ENCODE measurements at regions not wholly inside any gene's neighbourhood (a gene's known extent, or its start where the extent isn't known, plus 50 kb on each side); places are given as distances from the start of the nearest gene placed in this dataset.
"Not testable (repeated sequence)": the region's sequence is repeated elsewhere in the genome, so short reads cannot be mapped to it uniquely, and the experiment has no call there.

DNA sequence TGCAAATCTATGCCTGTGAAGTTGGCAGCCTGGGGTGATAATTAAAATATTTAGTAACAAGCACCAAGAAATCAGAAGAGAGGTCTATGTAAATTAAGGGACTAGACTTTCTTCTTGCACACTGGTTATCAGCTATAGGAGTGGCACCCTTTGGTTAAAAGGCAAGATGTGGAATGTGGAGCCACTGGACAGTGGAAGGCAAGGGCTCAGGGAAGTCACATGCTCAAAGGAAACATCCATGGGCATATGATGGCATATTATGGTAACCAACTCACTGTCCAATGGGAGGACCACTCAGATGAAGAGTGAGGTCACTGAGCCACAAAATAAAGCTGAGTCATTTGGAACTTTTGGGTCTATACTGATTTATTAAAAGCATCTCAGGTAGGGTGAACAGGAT, 165.6 kb upstream of the PRICKLE2 start:
- DNase-seq (ENCODE audit: low spot score) = no peak

DNA sequence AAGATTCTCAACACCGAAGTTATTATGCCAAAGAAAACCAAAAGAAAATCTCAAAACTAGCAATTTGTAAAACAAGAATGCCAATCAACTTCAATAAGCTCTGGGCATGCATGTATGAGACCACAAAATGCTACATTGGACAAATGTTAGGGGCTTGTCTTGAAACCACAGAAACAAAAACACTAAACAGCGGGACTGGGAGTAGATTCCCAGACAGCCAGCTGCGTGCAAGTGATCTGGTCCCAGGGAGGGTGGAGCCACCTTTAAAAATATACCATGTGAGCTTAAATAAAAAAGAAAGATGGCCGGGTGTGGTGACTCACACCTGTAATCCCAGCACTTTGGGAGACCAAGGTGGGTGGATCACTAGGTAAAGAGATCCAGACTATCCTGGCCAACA, 163.6 kb upstream of the PRICKLE2 start:
- peak; percentile 45 for DNase-seq (ENCODE audit: low spot score)

DNA sequence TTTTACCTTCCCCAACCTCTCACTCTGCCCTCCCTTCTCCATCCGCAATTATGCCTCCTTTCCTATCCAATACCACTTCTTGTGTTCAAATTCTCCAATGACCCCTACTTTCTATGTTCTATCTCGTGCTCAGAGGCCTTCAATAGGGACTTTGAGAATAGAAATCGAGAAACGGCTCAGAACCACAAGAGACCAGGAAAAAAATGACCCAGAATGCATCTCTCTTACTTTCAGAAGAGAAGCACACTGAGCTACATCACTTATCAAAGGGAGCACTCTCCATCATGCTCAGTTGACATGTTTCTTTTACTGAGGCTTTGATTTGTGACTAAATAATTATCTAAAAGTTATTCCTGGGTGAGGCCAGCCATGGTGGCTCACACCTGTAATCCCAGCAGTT, 162.4 kb upstream of the PRICKLE2 start:
- no peak for DNase-seq (ENCODE audit: low spot score)

DNA sequence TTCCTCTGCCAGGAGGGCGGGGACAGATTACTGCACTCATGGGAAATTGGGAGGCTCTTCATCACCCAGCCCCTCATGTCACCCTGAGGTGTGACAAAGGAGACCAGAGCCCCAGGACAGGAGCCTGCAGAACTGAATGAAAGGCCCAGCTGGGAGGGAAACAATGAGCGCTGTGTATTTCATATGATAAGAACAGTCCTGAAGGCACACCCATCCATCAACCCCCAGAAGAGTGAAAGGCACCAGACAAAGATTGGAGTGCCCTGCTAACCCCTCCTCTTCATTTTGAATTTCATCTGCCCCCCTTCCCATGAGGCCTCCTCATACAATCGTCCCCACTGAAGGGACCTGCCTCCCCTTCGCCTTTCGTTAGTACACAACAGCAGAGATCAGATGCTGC, 160.0 kb upstream of the PRICKLE2 start:
- DNase-seq (ENCODE audit: low spot score) = no peak

DNA sequence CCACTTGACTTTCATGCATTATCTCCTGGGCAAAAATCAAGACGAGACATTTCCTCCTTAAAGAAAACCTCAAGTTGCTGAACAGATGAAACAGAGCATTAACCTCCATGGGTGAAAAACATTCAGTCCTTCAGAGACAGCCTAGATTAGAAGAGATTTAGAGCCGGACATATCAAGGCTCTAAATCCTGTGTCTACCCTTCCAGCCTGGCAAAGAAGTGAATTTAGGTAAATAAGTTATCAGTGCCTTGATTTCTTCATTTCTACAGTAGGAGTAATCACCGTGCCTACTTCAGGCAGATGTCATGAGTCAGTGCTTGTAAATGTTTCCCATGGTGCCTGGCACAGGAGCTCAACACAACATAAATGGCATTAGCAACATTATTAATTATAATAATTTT, 159.3 kb upstream of the PRICKLE2 start:
- DNase-seq (ENCODE audit: low spot score) = no peak

DNA sequence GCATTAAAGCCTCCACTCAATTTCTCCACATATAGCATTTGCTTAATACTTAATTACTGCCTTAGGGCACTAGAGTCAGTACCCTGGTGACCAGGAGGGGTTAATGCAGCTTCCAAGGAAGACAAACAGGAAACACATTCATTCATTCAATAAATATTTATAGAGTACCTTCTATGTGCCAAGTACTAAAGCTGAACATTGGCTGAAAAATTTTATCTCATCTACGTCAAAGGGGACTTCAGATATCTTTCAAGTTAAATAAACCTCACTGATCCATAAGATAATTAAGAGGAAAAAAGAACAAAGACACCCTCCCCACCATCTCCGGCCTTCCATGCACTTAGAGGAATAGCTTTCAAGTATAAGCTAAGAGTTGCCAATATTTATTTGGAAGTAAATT, 156.9 kb upstream of the PRICKLE2 start:
- peak; percentile 23 for DNase-seq (ENCODE audit: low spot score)

DNA sequence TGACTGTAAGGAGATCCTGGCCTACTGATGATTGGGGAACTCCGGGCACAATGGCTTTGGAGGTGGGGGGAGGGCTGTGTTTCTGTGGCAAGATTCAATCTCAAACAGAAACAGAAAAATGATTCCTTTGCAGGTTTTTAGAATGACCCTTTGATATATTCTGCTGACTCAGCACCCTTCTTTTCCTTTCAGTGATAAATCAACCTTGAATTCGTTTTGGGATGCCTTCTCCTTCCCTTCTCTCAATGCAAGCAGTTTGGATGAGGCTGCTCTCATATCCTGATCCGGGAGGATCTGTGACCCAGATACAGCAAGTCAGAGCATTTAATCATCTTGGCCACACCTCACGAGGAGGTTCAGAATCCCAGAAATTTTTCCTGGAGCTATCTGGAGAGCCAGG, 156.1 kb upstream of the PRICKLE2 start:
- no peak for DNase-seq (ENCODE audit: low spot score)

DNA sequence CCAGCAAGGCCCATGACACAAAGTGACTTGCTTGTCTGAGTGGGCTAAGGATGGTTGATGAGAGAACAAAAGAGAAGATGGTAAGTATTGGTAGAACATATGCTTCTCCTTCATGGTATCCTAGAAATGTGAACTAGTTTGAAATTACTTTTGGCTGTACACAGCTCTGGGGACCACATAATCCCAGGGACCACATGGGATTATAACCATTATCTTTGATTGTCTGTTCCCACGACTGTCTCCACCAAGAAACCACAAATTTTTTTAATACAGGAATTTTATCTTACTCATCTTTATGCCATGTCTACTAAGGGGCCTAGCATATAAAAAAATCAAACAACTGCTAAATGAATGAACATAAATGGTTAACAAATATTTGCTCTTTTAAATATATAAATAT, 155.3 kb upstream of the PRICKLE2 start:
- DNase-seq (ENCODE audit: low spot score) = no peak

DNA sequence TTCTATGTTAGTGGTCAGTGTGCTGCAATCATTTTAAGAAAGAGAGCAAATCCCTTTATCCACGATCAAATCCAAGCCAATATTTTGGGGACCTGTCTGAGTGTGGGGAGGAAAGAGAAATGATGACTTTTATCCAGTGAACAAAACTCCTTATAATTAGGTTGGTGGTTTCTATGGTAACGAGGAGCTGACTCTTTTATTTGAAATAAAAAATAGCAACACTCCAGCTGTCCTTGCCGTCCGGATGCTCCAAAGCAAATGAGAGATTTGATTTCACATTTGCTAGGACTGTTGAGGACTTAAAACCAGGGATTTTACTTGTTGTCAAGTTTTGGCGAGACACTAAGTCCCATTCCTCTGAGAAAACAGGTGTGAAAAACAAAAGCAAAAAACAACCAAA, 154.0 kb upstream of the PRICKLE2 start:
- DNase-seq (ENCODE audit: low spot score) = no peak

DNA sequence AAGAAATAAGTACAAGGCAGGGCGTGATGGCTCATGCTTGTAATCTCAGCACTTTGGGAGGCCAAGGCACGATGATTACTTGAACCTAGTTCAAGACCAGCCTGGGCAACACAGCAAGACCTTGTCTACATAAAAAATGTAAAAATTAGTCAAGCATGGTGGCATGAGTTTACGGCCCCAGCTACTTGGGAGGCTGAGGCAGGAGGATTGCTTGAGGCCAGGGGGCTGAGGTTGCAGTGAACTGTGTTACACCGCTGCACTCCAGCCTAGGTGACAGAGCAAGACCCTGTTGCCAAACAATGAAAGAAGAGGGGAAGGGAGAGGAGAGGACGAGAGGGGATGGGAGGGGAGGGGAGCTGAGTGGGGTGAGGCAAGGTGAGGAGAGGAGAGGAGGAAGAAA, 152.7 kb upstream of the PRICKLE2 start:
- DNase-seq (ENCODE audit: low spot score) = no peak

DNA sequence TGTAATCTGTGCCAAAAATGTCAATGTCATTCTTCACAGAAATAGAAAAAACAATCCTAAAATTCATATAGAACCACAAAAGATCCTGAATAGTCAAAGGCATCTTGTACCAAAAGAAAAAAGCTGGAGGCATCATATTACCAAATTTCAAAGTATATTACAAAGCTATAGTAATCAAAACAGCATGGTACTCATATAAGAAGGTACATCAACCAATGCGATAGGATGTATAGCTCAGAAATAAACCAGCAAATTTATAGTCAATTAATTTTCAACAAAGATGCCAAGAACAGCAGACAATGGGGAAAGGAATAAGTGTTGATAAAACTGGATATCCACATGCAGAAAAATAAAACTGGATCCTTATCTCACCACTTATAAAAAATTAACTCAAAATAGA, 150.5 kb upstream of the PRICKLE2 start:
- no peak for DNase-seq (ENCODE audit: low spot score)

DNA sequence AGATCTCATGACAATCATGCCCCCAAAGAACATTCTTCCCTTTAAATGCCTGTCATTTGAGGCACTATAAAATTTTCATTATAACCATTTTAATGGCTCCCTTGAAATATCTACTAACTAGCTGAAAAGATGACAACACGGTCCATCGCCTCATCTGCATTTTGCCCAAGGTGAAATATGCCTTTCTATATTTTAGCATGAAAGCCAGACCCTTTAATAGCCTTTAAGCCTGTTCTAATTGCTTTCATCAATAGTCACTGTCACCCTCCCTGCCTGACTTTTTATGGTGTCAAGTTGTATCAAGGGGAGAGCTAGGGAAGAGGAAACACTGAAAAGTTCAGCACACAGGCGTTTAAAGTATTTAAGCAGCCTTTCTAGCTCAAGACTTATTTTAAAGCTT, 144.1 kb upstream of the PRICKLE2 start:
- DNase-seq (ENCODE audit: low spot score) = no peak

DNA sequence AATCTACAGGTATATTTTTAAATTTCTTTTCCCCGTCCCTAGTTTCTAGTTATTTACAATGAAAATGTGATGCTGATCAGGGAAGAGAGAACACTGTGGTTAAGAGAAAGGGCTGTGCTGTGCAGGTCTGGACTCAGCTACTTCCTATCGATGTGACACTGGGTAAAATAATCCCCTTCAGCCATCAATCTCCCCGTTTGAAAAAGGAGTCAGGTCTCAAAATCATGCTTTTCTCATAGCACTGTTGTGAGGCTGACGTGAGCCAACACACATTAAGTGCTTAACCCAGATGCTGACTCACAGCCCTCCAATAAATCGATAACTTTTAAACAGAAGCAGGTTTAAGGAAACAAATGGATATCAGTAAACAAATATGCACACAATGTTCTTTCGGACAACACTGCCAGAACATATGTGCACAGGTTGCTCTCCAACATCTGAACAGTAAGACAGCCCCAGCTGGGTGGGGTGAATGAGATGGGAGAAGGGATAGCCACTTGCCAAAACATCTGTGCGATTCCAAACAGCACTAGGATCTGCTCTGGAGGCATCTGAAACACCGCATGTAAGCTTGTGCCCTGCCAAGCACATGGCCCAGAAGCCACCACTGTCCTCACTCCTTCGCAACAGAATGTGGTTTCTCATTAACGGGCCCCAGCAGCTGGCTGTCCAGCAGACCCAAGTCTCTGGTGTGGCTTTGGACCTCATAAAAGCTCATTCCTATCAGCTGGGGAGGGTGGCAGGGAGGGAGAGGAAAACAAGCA, 143.2 kb upstream of the PRICKLE2 start:
- peak; percentile 13 for DNase-seq (ENCODE audit: low spot score)

DNA sequence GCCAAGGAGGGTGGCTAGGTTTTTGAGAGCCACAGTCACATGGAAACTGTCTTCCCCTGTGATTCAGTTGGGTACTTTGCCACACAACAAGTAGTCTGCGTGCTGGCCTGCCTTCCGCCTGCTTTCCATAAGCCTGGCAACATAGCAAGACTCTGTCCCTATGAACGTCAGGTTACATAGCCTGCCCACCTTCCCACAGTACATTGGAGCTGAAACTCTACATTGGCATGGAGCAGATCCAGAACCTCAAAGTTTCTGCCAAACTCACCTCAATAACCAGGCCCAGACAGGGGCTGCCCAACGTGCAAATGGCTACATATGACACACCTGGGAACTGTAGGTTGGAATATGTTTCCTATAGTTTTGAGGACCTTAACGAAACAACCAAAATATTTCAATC, 140.6 kb upstream of the PRICKLE2 start:
- no peak for DNase-seq (ENCODE audit: low spot score)

DNA sequence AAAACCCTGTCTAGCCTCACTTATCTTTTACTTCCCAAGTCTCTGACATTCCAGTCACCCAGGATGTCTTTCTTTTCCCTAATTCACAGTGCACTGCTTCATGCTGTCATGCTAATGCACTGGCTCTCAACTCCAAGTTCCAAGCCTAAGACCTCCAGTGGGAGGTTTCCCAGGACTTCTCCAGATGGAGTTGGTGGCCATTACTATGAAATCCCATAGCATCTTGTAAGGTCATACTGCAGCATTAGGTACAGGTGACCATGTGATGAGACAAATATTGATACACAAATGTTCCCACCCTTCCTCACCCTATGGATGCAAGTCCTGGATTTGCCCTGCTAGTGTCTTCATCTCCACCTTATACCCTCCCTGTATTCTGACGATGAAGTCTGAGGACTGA, 138.6 kb upstream of the PRICKLE2 start:
- no peak for DNase-seq (ENCODE audit: low spot score)

DNA sequence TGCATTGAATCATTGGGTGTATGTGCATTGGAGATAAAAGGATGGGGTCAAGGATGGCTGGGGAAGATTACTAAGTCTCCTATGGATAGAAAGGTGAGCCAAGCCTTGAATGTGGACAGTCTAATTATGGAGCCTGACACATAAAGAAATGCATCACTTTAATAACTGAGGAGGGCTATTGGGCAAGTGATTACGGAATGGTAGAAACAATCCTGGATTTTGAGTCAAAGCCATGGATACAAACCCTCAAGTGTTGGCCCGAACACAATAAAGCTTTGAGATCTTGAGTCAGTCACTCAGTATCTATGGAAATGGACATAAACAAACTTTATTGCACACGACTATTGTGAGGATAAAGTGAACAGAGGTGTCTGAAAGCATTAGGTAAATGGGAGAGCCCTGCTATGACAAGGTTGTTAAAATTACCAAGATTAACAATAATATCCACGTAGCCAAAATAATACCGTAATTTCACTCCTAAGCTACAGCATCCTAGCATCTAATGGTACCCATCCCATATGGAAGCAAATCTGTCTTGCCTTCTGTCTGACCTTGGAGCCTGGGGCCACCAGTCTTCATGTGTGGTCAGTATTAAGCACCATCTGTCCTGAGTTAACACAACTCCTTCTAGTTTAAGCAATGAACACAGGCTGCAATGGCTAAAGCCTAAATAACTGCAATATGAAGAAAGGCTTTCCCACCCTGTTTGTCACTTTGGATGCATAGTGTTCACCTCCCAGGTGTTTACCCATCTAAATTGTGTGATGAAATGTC, 136.9 kb upstream of the PRICKLE2 start:
- no peak for DNase-seq (ENCODE audit: low spot score)

DNA sequence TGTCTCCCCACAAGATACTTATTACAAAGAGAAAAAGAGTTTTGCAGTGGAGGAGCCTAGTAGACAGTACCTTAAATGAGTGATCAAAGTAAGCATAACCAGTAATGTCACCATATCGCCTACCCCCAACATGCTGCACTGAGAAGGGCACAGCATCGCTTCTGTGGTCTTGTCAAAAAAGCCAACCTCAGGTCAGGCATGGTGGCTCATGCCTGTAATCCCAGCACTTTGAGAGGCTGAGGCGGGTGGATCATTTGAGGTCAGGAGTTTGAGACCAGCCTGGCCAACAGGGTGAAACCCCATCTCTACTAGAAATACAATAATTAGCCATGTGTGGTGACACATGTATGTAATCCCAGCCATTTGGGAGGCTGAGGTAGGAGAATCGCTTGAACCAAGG, 135.8 kb upstream of the PRICKLE2 start:
- DNase-seq (ENCODE audit: low spot score) = not testable (repeated sequence)

DNA sequence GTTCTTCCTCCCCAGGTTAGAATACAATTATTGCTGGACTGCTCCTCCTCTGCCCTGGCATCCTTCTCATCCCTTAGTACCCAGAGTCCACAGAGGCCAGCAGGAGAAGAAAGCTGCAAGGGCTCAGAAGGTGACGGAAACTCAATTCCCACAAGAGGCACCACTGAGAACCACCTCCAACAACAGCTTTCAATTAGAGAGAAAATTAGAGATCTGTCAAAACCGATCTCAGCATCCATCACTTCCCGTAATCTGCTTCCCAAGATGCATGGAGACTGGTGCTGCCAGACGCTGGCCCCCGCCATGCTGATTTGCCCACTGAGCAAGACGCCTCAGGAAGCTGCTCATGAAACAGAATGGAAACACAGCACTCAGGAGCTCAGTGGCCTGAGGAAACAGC, 135.0 kb upstream of the PRICKLE2 start:
- no peak for DNase-seq (ENCODE audit: low spot score)

DNA sequence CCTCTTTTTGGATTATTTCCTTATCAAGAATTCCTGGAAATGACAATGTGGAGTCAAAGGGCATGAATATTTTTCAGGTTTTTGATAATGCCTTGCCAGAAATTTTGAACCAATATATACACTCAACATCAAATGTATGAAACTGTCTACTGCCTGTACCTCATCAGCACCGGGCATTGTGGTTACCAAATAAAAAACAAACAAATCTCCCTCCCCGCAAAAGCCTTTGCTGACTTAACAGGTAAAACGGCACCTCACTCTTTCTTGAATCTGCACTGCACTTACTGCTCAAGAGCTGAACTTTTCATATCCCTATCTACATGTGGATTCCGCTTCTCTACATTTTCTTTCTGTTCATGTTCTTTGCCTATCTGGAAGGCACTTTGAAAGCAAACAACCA, 134.5 kb upstream of the PRICKLE2 start:
- no peak for DNase-seq (ENCODE audit: low spot score)

DNA sequence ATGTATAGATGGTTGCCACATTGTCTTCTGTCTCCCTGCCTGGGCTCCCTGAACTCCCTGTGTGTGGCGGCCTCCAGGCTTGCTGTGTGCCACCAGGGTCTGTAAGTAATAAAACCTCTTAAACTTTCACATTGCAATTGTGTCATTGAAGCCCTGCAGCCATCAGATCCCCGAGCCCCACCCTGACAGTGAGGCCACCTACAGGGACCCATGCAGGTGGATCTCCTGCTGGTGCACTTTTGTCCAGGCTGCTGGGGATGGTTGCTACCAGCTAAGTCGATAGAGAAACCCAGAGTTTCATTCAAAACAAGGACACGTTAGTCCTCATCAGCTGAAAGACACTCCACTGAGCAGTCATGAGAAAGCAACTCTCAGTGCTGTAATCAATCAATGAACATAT, 133.6 kb upstream of the PRICKLE2 start:
- DNase-seq (ENCODE audit: low spot score) = no peak

DNA sequence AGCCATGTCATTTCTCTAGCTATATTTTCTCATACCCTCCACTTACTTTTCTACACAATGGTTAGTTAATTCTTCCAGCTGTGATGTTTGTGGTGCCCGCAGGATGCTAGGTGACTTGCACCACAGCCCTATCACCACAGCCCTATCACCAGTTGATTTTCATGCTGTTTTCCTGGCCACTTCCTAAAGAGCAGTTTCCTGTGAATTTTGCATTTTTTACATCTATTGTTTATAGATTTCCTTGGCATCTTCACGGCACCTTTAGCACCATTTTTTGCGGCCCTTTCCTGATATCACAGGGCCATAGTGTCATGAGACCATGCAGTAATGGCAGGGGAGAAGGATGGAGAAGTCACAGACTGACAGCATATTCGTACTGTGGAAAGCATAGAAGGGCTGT, 132.9 kb upstream of the PRICKLE2 start:
- DNase-seq (ENCODE audit: low spot score) = no peak

DNA sequence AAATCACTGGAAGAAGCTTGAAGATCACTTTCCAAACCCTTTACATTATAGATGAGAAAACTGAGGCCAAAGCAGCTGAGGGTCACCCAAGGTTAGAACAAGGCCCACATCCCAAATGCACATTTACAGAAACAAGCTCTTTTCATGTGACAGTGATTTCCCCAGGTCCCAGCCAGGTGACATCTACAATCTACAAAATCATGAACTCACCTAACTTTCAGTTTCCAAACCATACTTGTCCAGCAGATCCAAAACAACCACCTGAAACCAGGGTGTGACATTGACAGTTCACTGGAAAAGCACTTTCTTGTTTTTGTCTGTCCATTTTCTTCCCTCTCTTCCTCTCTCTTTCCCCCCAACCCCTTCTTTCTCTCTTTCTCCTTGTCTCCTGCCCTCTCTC, 132.2 kb upstream of the PRICKLE2 start:
- DNase-seq (ENCODE audit: low spot score) = no peak

DNA sequence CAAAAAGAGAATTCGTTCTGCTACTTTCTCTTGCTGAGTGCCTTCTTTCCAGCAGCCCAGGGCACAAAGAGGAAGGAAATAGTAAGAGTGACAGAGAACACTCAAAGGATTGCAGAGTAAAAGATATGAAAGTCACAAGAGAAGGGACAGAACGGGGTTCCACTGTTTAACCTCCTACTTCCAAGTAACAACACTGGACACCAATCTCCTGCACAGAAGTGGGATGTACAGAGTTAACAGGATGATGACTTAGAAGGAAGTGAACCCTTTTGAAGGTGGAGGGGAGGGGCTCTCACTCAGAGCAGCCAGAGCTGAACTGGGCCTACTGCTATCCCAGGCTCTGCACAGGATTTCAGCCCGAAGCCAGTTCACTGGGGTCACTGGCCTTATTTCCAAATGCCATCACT, 130.1 kb upstream of the PRICKLE2 start:
- peak; percentile 14 for DNase-seq (ENCODE audit: low spot score)

DNA sequence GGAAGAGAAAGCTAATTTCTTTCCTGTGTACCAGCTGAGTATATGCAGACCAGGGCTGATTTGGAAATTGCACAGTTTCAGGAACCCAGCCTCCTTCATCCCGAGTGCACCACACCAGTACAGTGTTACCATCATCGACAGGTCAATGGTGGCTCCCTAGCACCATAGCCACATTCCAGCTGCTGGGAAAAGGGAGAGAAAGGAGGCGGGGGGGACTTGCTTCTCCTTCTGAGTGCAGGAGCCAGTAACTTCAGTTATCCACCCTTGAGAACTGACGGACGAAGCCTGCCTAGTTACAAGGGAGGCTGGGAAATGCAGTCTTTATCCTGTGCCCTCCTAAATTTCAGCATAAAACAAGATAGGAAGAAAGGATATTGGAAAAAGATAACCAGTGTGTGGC, 129.7 kb upstream of the PRICKLE2 start:
- DNase-seq (ENCODE audit: low spot score) = no peak
